HG02970 (cell line): ENCODE measurements at regions not wholly inside any gene's neighbourhood (a gene's known extent, or its start where the extent isn't known, plus 50 kb on each side); places are given as distances from the start of the nearest gene placed in this dataset.

Experiments used
- ATAC-seq: cut with Tn5 transposase; IDR thresholded peaks from one replicate; pipeline ENCODE4 v1.9.1; 2021; ENCODE audit warnings: mild to moderate bottlenecking, moderate library complexity, moderate number of reproducible peaks; ENCODE audit not compliant: unreplicated experiment, low FRiP score

GRCh38 chr15:94743668-94744067 lies 512.3 kb downstream of the MCTP2 start:
- ATAC-seq: no peak

GRCh38 chr15:94744080-94744793 lies 512.9 kb downstream of the MCTP2 start:
- no peak for ATAC-seq

GRCh38 chr15:94745371-94745770 lies 514.0 kb downstream of the MCTP2 start:
- no peak for ATAC-seq

DNA sequence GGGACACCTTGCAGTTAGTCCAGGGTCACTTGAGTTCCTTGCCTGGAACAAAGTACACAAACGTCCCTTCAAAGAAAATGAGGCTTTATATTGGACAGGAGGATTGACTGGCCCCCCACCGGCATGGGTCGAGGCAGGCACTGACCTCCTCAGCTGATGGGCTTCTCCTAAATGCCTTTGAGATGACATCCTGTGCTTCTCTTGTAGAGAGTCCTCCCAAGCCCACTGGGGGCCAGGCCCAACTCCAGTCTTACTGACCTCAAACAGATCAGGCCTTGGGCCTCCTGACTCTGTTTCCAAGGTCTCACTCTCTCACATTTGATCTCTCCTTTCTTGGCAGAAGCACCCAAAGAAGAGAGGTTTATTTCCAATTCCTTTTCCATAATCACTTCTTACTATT lies 516.1 kb downstream of the MCTP2 start:
- ATAC-seq: no peak

GRCh38 chr15:94749811-94750617 lies 518.7 kb downstream of the MCTP2 start:
- no peak for ATAC-seq

GRCh38 chr15:94760348-94760747 lies 529.0 kb downstream of the MCTP2 start:
- ATAC-seq: no peak

DNA sequence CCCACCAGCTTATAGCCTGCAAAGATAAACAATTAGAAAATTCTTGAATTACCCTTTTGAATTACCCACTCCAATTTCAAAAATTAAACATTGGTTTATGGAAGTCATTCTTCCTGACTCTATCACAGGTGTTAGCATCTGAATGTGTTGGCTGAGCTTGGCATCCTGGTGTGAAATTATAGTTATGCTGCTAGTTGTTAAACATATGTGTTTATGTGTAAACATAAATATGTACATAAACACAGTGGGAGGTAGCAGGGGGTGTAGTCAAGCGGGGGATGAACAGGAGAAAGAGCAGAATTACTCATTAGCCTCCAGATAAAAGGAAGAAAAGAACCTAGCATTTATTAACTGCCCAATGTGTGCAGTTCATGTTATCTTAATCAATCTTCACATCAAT lies 530.2 kb downstream of the MCTP2 start:
- ATAC-seq: no peak

- ATAC-seq: no peak
Measured at GRCh38 chr15:94769089-94769488, 537.7 kb downstream of the MCTP2 start.

GRCh38 chr15:94770199-94770598 lies 538.8 kb downstream of the MCTP2 start:
- ATAC-seq: no peak

DNA sequence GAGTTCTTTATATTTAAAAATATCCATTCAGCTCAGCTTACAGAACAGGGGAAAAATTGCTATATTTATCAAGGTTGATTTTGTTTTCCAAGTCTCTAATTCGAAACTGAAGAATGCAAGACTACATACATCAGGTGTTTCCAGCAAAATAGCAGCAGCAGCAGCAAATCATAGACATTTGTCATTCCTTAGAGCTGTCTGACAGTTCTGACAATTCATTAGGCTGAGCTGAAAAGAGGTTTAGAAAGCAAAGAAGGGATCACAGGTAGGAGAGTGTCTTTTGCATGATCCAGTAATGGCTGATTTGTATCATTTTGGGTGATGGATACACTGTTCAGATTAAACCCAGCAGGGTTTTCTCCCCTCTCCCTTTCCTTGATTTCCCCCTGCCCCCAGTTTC lies 545.7 kb downstream of the MCTP2 start:
- ATAC-seq: no peak

DNA sequence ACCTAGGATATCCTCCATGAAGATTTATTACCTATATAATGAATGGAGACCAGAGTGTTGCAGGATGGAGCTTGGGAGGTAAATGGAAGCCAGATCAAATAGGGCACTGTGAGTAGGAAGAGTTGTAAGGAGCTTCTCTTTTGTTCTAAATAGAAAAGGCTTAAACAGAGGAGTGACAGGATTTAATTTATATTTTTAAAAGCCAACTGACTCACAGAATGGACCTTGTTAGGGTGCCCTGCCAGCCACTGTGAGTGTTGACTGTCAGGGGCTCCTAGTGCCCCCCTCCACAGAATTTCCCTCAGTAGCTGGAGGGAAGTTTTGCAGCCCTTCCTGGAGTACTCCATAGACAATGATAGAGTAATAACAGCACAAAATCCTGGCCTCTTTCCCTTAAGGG lies 547.5 kb downstream of the MCTP2 start:
- no peak for ATAC-seq

DNA sequence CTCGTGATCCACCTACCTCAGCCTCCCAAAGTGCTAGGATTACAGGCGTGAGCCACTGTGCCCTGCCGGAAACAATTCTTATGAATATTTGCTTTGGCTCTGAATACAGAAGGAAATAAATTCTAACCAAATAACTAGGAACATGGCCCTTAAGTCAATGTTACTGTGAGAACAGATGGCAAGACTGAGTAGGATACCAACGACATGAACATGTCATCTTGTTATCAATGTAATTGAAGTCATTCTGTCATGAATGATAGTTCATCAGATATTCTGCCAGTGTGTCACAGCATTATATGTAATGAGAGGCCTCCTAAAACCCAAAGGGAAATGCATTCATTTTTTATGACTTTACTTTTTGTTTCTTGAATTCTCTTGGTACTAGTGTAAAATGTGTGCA lies 548.8 kb downstream of the MCTP2 start:
- no peak for ATAC-seq

GRCh38 chr15:94785091-94785490 lies 553.7 kb downstream of the MCTP2 start:
- no peak for ATAC-seq

GRCh38 chr15:94791008-94791407 lies 559.6 kb downstream of the MCTP2 start:
- no peak for ATAC-seq

- ATAC-seq: no peak
Measured at GRCh38 chr15:94791510-94791909, 560.1 kb downstream of the MCTP2 start.

DNA sequence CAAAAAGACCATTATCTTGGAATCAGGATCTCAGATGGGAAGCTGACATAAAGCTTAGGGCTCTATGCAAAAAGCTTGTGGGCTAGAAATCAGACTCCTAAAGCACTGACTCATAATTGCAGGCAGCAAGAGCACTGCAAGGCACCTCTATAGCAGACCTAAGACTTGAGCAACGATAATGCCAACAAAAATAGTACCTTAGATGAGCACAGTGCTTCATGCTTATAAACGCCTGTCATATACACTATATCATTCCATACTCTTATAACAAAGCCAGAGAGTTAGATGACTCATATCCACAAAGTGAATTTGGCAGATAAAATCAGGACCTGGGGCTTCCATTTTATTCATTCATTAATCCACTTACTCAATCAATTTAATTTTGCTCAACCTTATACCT lies 560.8 kb downstream of the MCTP2 start:
- no peak for ATAC-seq

DNA sequence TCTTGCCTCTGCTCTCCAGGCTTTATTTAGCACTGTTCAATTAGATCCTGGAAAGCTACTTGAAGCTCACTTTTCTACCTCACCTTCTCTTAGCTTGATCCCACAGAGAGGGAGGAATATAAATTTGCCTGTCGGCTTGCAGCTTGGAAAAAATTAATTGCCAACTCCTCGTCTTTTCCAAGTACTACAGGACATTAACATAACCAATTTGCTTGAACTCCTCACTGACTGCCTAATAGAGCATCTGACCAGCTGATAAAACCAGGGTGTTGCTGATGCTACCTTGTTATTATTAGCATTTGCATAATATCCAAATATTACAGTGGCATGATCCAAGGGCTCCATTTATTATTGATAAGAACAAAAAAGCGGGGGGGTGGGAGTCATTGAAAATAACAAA lies 561.8 kb downstream of the MCTP2 start:
- no peak for ATAC-seq

GRCh38 chr15:94793641-94794040 lies 562.3 kb downstream of the MCTP2 start:
- ATAC-seq: no peak

DNA sequence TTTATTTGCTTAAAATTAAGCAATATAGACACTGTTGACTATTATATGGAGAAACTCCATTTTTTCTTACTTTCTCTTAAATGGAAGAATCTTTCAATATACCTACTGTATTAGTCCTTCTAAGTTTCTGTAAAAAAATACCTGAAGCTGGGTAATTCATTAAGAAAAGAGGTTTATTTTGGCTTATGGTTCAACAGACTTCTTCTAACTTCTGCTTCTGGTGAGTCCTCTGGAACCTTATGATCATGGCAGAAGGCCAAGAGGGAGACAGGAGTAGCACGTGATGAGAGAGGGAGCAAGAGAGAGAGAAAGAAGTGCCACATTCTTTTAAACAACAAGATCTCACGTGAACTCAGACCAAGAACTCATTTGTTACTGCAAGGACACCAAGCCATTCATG lies 573.3 kb downstream of the MCTP2 start:
- no peak for ATAC-seq

DNA sequence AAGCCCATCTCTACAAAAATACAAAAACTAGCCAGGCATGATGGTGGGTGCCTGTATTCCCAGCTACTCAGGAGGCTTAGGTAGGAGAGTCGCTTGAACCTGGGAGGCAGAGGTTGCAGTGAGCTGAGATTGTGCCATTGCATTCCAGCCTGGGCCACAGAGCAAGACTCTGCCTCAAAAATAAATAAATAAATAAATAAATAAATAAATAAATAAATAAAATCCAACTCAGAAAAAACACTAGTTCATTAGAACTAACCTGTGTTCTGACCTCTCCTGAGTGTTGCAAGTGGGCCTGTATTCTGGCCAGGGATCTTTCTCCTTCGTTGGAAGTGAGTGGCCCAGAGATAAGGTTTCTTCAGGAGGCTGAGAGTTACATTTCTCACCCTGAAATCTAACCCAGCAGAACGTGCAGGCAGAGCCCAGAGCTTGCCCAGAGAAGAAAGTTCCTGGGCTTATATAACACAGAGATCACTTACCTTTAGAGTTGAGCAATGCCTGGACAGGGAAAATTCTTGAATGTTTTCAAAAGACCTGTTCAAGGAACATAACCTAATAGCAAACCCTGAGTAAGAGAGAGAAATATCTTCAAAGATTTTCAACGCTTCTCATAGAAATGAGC lies 583.9 kb downstream of the MCTP2 start:
- no peak for ATAC-seq

GRCh38 chr15:94815914-94816313 lies 584.6 kb downstream of the MCTP2 start:
- no peak for ATAC-seq
